ENCODE measurements at regions not wholly inside any gene's neighbourhood (a gene's known extent, or its start where the extent isn't known, plus 50 kb on each side); places are given as distances from the start of the nearest gene placed in this dataset.

GRCh38 chr10:23892296-23892695 lies 316.6 kb upstream of the KIAA1217 start:
- no peak for TF ChIP-seq POLR2A (IDR thresholded peaks at IDR 0.05)
- TF ChIP-seq, protein P1, sequence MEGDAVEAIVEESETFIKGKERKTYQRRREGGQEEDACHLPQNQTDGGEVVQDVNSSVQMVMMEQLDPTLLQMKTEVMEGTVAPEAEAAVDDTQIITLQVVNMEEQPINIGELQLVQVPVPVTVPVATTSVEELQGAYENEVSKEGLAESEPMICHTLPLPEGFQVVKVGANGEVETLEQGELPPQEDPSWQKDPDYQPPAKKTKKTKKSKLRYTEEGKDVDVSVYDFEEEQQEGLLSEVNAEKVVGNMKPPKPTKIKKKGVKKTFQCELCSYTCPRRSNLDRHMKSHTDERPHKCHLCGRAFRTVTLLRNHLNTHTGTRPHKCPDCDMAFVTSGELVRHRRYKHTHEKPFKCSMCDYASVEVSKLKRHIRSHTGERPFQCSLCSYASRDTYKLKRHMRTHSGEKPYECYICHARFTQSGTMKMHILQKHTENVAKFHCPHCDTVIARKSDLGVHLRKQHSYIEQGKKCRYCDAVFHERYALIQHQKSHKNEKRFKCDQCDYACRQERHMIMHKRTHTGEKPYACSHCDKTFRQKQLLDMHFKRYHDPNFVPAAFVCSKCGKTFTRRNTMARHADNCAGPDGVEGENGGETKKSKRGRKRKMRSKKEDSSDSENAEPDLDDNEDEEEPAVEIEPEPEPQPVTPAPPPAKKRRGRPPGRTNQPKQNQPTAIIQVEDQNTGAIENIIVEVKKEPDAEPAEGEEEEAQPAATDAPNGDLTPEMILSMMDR (IDR thresholded peaks at IDR 0.05 in 4 of 5, conservative IDR thresholded peaks at IDR 0.05 in 1 of 5): no peak

All from gastrocnemius medialis (tissue), 4 donors.